ENCODE measurements at regions not wholly inside any gene's neighbourhood (a gene's known extent, or its start where the extent isn't known, plus 50 kb on each side); places are given as distances from the start of the nearest gene placed in this dataset.

DNA sequence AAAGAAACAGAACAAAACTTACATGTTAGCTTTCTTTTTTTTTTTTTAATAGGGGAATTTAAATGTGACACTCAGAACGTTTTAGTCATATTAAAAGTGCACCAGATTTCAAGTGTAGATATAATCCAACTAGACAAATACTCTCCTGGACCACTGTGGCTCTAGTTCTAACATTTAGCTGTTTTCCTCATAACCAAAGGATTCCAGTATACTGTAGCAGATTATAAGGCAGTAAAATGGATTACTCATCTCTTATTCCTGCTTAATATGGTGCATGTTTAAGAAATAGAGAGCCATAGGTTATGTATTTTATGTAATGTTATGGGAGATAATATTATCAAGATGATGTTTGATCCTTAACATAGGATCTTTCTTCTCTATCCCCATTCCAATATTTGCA, 1339.5 kb upstream of the AGA start:
- no peak for DNase-seq (ENCODE audit: low spot score)

DNA sequence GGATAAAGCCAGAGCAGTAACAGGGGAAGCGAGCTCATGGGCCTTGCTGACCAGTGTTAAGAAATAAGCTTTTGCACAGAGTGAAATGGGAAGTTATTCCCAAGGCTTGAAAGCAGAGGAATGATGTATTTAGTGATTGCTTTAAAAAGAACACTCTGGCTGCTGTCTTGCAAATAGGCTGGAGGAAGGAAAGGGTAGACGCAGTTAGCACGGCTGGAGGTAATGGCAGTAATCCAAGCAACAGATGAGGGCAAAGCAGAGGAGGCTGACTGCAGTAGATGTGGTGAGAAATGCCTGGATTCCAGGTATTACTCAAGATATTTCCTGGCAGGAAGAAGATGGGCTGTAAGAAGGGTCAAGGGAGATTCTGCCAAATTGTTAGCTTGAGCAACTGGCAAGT, 1342.3 kb upstream of the AGA start:
- no peak for DNase-seq (ENCODE audit: low spot score)

DNA sequence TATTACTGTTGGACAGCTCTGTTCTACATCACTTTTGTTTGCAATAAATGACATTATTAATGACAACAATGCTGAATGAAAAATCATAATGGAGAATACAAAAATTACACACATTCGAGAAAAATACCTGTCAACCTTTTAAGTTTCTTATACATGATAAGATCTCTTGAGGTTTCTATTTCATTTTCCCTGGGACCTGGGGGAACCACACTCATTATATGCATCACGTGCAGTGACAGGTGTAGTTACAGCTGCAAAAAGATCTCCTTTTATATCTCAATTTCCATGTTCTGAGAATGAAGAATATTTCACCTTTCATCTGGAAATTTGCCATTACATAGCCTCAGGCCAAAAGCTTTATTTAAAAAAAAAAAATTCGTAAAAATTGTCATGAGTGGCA, 1347.0 kb upstream of the AGA start:
- DNase-seq (ENCODE audit: low spot score): no peak

DNA sequence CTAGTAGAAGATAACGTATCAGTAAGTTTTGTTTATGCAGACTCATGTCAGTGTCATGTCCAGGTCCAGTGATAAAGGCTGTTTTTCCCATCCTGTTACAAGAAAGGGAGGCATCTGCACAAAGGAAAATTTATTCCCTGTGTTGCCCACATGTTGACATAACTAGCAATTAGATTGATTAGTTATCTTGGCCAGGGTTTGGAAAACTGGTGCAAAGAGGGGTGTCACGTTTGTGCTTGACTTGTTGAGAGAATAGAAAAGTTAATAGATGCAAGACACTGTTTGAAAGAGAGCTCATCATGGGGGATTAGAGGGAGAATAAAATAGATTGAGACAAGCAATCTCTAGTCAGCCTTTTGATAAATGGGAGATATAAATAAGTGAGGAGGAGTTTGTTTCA, 1357.0 kb upstream of the AGA start:
- DNase-seq (ENCODE audit: low spot score): no peak

DNA sequence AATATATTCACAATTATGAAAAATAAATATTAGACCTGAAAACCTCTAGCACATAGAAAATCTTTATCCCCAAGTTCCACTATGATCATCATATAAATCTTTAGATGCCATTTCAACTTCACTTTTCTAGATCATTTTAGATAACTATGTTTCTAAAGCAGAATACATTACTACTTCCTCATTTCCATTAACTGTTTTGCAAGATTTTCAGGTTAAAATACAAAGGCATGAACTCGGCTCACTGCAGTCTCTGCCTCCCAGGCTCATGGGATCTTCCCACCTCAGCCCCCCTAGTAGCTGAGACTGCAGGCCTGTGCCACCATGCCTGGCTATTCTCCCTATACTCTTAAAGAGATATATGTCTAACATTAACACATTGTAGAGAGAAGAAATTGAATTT, 1365.9 kb upstream of the AGA start:
- peak; percentile 18 for DNase-seq (ENCODE audit: low spot score)

DNA sequence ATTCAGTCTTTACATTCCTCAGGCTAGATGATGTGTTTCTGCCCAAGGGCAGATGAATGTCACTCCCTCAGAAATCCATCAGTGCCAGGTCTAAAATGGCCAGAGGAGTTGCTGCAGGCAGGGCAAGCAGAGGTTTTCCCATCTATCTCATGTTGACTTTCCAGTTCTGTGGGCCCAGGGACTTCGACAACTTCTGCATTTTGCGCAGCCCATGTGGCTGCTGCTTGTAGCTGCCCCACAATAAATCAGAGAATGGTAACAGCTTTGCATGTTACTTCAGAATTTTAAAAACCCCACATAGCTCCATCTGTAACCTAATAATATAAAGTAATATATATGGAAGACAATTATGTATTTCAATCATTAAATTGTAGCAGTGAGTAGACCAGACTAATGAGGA, 1367.7 kb upstream of the AGA start:
- no peak for DNase-seq (ENCODE audit: low spot score)

DNA sequence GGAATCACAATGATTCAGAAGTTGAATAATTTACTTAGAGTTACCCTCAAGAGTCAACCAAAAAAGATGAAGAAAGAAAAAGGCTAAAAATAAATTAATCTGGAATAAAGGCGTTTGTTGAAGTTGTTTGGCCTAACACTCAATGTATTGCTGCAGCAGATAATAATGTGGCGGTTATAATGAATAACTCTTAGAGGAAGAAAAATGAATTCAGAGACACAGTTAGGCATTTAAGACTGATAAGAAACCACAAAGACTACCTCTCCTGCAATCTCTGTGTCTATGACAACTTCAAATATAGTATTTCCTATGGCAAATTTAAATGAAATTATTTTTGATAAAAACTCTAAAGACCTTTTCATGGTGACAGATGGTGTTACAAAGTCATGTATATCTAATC, 1369.1 kb upstream of the AGA start:
- DNase-seq (ENCODE audit: low spot score): no peak

DNA sequence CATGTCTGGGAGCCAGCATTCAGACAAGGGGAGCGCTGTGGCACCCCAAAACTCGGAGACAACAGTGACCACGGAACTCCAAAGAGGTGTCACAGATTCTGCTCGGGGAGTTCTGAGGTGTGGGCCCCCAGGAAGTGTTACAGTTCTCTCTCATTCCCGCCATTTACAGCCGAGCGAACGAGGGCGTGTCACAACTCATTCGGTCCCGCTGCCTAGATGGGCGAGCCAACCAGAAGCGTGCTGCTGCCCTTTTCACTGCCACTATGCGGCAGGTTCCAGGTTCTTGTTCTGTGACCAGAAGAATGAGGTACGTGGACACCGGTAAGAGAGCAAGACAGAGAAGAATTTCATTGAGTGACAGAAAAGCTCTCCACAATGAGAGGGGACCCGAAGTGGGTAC, 1370.6 kb upstream of the AGA start:
- no peak for DNase-seq (ENCODE audit: low spot score)

DNA sequence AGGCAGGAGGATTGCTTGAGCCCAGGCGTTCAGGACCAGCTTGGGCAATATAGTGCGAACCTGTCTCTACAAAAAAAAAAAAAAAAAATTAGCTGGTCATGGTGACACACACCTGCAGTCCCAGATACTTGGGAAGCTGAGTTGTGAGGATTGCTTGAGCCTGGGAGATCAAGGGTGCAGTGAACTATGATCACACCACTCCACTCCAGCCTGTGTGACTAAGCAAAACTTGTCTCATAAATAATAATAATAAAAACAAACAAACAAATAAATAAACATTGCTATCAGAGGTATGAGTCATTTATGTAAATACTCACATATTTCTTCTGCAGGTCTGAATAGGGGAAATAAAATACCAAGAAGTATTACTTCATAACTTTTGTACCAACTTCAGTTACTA, 1372.7 kb upstream of the AGA start:
- DNase-seq (ENCODE audit: low spot score): no peak

DNA sequence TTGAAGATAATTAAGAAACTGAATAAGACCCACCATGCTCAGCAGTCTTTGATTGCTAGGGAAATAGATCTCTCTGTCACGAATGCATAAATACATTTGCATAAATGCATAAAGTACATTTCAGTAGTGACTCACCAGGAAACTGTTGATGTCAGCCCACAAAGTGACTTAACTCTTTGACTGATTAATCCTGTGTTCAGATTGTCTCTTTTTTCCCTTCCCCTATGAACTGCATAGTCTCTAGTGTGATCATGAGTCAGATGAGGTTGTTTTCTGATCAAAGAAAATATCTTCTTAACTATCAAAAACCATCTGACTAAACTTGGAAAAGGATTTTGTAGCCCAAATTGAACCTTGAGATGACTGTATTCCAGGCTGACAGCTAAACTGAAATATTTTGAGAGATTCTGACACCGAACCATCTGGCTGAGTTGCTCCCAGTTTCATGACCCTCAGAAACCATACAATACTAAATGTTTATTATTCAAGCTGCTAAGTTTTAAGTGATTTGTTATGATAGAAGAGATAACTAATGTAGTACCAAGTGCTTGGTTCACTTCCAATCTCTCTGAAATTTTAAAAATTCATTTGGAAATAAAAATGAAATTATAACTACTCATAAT, 1381.5 kb upstream of the AGA start:
- no peak for DNase-seq (ENCODE audit: low spot score)

DNA sequence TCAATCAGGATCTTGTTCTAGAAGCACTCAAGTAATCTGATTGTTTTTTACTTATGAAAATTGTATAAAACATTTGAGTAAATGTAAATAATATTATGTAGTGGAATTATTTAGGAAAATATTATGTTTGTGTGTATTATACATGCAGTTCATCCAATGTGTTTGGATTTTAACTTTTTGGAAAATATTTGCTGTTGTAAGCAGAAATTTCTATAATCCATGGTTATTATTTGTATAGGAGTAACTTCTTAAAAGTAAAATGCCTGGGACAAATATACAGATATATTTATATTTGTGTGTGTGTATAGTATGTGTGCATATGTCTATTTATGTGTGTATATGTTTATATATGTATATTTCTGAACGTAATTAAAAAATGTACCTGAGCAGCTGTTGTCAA, 1394.6 kb upstream of the AGA start:
- DNase-seq (ENCODE audit: low spot score): no peak

DNA sequence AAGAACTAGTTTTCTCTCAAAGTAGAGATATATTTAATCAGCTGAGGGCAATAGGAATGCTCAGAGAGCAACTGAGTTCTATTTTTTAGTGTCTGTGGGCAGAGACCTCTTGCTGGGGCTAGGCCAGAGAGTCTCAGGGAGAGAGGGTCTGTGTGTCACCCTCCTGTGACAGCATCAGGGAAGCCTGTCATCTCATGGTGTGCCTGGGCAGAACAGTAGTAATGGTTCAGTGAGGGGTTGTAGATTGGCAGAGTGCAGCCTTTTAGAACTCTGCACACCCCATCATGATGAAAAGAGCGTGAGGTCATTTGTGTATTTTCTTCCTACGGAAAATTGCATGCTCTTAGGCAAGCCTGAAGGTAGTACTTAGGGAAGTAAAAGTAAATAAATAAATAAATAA, 1396.5 kb upstream of the AGA start:
- DNase-seq (ENCODE audit: low spot score): no peak

DNA sequence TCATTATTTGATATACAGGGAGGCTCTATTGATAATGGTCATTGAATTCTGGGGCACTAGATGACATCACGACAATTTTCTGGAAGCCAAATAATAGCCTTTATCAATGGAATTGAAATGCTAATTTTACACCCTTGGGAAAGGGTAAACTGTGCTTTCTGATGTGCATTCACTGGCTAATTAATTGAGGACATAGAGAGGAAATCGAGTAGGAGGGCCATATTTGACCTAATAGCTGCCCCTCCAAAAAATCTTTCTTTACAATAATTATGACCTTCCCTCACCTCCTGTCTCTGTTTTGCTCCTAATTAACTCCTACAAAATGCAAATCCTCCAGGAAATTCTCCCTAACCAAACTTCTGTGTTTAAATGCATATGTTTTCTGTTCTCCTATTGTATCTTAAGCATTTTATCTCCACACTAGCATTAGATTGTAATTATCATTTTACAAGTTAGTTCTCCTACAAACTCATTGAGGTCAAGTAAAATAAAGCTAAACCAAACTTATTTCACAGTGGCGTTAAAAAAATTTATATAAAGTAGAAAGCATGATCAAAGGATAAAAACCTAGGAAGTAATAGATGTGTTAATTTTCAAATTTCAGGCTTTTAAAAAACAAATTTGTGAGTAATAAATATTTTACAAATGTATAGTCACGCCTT, 1414.0 kb upstream of the AGA start:
- no peak for DNase-seq (ENCODE audit: low spot score)

DNA sequence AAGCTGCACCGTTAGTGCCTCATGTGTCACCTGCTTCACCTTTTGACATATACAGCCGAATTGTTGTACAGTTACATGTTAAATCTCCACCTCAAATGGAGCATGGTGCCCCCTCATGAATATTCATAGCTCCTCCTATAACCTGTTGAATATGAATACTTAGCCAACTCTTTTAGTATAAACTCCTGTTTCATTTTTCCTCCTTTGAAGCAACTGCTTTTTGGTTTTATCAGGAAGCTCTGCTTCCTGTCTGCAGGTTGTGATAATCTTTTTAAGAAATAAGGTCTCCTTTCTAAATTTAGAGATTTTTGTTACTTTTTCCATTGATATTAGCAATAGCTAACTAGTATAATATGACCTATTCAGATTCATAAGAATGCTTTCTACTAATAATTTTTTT, 1429.2 kb upstream of the AGA start:
- no peak for DNase-seq (ENCODE audit: low spot score)

DNA sequence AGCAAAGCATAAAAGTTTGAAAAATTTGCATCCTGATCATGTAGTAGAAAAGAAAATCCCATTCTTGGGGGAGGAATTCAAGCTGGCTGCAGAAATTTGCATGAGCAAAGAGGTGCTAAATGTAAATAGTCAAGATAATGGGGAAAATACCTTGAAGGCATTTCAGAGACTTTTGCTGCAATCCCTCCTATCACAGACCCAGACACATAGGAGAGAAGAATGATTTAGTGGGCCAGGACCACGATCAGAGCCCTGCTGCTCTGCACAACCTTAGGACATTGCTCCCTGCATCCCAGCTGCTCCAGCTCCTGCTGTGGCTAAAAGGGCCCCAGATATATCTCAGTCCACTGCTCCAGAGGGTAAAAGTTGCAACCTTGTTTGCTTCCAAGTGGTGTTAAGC, 1439.7 kb upstream of the AGA start:
- no peak for DNase-seq (ENCODE audit: low spot score)

DNA sequence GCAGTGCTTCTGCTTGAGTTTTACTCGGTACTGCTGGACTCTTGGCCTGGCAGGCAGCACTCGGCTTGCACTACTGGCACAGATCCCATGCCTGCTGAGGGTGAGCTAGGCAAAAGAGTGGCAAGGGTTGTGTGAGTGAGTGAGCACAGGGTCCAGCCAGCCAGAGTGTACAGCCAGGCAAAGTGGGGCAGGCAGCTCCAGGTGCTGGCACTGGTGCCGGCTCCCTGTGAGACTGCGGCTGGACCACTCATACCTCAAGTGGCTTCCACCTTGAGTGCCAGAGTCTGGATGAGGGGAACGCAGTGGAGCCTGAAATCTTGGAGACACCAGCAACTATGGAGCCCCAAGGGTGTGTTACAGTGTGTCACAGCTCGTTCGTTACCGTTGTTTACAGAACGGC, 1451.9 kb upstream of the AGA start:
- DNase-seq (ENCODE audit: low spot score): no peak

DNA sequence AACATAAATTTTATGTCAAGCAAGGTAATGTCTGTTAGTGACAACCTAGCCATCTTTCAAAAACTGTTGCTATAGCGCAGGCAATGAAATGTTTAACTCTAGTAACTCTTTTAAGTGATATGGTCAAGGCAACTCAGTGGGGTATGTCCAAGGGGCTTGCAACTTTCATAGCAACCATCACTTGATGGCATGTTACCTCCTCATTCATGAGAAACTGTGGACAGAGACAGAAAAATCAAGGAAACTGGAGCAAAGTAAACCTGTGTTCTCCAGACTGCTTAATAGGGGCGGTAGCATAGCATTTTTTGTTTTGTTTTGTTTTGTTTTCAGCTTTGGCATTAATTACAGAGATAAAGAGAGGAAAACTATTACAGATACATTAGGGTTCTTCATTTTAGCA, 1456.8 kb upstream of the AGA start:
- DNase-seq (ENCODE audit: low spot score): no peak

DNA sequence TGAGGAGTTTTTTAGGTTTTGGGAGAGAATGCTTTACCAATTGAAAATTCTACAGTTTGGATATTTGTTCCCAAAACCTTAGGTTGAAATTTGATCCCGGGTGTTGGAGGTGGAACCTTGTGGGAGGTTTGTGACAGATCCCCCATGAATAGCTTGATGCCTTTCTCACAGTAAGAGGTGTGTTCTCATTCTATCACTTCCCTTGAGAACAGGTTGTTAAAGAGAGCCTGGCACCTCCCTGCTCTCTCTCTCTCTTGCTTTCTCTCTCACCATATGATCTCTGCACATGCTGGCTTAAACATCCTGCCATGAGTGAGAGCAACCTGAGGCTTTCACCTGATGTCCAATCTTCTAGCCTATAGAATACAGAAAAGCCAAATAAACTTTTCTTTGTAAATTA, 1475.5 kb upstream of the AGA start:
- no peak for DNase-seq (ENCODE audit: low spot score)

DNA sequence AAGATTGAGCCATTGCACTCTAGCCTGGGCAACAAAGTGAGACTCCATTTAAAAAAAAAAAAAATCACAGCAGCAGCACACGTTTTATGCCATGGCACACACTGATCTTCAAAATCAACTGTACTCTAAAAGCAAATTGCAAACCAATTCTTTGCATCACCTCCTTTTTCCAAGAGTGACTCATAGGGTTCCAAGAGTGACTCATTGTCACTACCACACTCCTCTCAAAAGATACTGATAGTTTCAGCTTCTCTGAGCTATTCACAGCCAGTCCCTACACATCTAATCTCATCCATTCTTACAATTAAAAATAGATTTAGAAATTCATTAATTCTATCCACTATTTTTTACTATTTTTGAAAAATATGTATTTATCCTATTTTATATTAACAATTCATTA, 1494.9 kb upstream of the AGA start:
- no peak for DNase-seq (ENCODE audit: low spot score)

DNA sequence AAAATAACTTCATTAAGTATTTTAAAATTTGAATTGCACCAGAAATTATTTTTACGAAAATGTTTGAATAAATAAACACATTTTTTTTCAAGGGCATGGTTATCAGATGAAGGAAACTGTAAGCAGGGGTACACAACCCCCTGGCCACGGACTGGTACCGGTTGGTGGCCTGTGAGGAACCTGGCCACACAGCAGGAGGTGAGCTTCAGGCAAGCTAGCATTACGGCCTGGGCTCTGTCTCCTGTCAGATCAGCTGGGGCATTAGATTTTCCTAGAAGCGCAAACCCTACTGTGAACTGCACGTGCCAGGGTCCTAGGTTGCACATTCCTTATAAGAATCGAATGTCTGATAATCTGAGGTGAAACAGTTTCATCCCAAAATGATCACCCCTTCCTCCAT, 1499.7 kb upstream of the AGA start:
- no peak for DNase-seq (ENCODE audit: low spot score)

DNA sequence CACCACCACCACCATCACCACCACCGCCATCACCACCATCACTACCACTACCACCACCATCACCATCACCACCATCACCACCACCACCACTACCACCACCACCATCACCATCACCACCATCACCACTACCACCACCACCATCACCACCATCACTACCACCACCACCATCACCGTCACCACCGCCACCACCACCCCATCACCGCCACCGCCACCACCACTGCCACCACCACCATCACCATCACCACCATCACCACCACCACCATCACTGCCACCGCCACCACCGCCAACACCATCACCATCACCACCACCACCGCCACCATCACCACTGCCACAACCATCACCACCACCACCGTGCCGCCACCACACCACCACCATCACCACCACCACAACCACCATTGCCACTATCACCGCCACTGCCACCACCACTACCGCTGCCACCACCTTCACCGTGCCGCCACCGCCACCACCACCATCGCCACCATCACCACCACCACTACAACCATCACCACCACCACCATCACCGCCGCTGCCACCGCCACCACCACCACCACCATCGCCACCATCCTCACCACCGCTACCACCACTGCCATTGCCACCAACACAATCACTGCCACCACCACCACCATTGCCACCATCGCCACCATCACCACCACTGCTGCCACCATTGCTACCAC, 1511.3 kb upstream of the AGA start:
- DNase-seq (ENCODE audit: low spot score): no peak

DNA sequence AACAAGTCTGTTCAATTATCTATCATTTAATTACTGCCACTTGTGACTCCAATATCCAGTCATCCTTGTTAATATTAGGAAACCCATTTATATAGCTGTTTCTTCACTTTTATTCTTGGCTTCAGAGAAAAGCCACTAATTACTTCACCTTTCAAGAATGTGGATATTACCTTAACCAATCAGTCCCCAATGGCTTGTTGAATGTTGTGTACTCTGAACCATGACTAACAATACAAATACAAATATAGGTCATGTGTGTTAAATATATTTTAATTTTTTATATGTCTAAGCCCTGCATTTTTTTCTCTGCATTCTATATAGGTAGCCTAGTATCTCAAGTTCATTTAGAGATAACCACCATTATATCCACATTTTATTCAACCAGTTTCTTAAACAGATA, 1513.4 kb upstream of the AGA start:
- no peak for DNase-seq (ENCODE audit: low spot score)

DNA sequence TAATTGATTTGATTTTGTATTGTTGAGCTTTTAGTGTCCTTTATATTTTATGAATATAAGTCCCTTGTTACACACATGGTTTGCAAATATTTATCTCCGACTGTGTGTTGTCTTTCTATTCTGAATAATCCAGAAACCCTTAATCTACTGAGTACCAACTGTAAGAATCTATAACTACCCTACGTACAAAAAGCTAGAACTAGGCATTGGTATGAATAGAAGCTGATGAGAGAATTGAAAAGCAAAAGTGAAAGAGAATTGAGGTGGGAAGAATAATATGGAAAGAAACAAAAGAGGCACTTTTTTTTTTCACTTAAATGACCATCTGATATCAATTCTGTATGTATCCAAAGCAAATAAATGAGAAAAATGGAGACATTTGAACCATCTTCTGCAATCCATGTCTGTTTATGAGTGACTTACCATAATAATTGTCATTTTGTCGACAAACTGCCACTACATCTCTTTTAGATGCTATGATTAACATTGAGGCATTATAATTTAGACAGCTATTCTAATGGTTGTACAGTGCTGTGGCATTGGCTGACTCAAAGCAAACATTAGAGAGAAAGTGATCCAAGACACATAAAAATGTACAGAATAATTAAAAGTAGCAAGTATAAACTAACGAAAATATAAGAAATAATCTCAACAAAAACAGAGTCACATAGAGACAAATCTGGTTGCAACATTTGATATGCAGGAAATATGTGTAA, 1516.6 kb upstream of the AGA start:
- DNase-seq (ENCODE audit: low spot score): no peak
